ENCODE measurements at regions not wholly inside any gene's neighbourhood (a gene's known extent, or its start where the extent isn't known, plus 50 kb on each side); places are given as distances from the start of the nearest gene placed in this dataset.

- no peak for TF ChIP-seq CTCF (IDR thresholded peaks at IDR 0.05; ENCODE audit: low read depth, low read length)
These were observed 232.6 kb downstream of the CD83 start for GRCh38 chr6:14350210-14350609.

GRCh38 chr6:14353281-14353680 lies 235.7 kb downstream of the CD83 start:
- TF ChIP-seq CTCF (IDR thresholded peaks at IDR 0.05; ENCODE audit: low read depth, low read length), result no peak
- no peak overlapping the region for H3K4me3 ChIP-seq (replicated peaks in 1 of 2; ENCODE audit: low read depth in 2 of 2, low read length in 2 of 2)
- no peak for DNase-seq (ENCODE audit: low read depth in 2 of 2)

More at GRCh38 chr6:14350210-14350609, 232.6 kb downstream of the CD83 start:
- no peak for DNase-seq (ENCODE audit: low read depth in 2 of 2)
- H3K4me3 ChIP-seq (replicated peaks in 1 of 2; ENCODE audit: low read depth in 2 of 2, low read length in 2 of 2), result no peak overlapping the region

- TF ChIP-seq CTCF (IDR thresholded peaks at IDR 0.05; ENCODE audit: low read depth, low read length), result no peak
- DNase-seq (ENCODE audit: low read depth in 2 of 2), result no peak
- H3K4me3 ChIP-seq (replicated peaks in 1 of 2; ENCODE audit: low read depth in 2 of 2, low read length in 2 of 2), result no peak overlapping the region
These were observed 236.2 kb downstream of the CD83 start for GRCh38 chr6:14353798-14354197.

GRCh38 chr6:14354919-14355572 lies 237.5 kb downstream of the CD83 start:
- peak; percentile 84 to 88 for DNase-seq (ENCODE audit: low read depth in 2 of 2)
- TF ChIP-seq CTCF (IDR thresholded peaks at IDR 0.05; ENCODE audit: low read depth, low read length), result no peak
- H3K4me3 ChIP-seq (replicated peaks in 1 of 2; ENCODE audit: low read depth in 2 of 2, low read length in 2 of 2), result no peak overlapping the region

- no peak overlapping the region for H3K4me3 ChIP-seq (replicated peaks in 1 of 2; ENCODE audit: low read depth in 2 of 2, low read length in 2 of 2)
- no peak for TF ChIP-seq CTCF (IDR thresholded peaks at IDR 0.05; ENCODE audit: low read depth, low read length)
- DNase-seq (ENCODE audit: low read depth in 2 of 2), result no peak
These were observed 241.9 kb downstream of the CD83 start for GRCh38 chr6:14359438-14359837.

GRCh38 chr6:14360565-14360964 lies 243.0 kb downstream of the CD83 start:
- no peak overlapping the region for H3K4me3 ChIP-seq (replicated peaks in 1 of 2; ENCODE audit: low read depth in 2 of 2, low read length in 2 of 2)
- TF ChIP-seq CTCF (IDR thresholded peaks at IDR 0.05; ENCODE audit: low read depth, low read length), result no peak
- no peak for DNase-seq (ENCODE audit: low read depth in 2 of 2)

- no peak for TF ChIP-seq CTCF (IDR thresholded peaks at IDR 0.05; ENCODE audit: low read depth, low read length)
- H3K4me3 ChIP-seq (replicated peaks in 1 of 2; ENCODE audit: low read depth in 2 of 2, low read length in 2 of 2), result no peak overlapping the region
- DNase-seq (ENCODE audit: low read depth in 2 of 2), result no peak
These were observed 243.7 kb downstream of the CD83 start for GRCh38 chr6:14361297-14361696.
